Muscle of leg (tissue), 3 donors: ENCODE measurements at regions not wholly inside any gene's neighbourhood (a gene's known extent, or its start where the extent isn't known, plus 50 kb on each side); places are given as distances from the start of the nearest gene placed in this dataset.

Experiments used
- DNase-seq: peaks from one replicate; pipeline ENCODE4 v3.0.0; 2013
- H3K27ac ChIP-seq: one replicate; pipeline ENCODE4 v1.5.1; 2013; ENCODE audit warnings: mild to moderate bottlenecking, low read length, control low read depth
- H3K27me3 ChIP-seq: one replicate; pipeline ENCODE4 v1.6.1; 2013; ENCODE audit warnings: low read length; ENCODE audit not compliant: control insufficient read depth, insufficient read depth
- H3K36me3 ChIP-seq: one replicate; pipeline ENCODE4 v1.6.1; 2013; ENCODE audit warnings: low read length; ENCODE audit not compliant: control insufficient read depth, insufficient read depth
- H3K4me1 ChIP-seq: one replicate; pipeline ENCODE4 v1.6.1; 2013; ENCODE audit warnings: low read length; ENCODE audit not compliant: control insufficient read depth, insufficient read depth
- H3K4me3 ChIP-seq: one replicate; pipeline ENCODE4 v1.5.1; 2013; ENCODE audit warnings: low read length, control low read depth
- H3K9me3 ChIP-seq: replicated peaks from 2 replicates; pipeline ENCODE4 v1.6.1; 2013; ENCODE audit warnings: low read depth, low read length; ENCODE audit not compliant: control insufficient read depth
- WGBS: methylation state at CpG from one replicate; pipeline ENCODE4 v1.1.5; 2013; ENCODE audit warnings: missing lambda C conversion rate; ENCODE audit not compliant: insufficient coverage; 5-methylcytosine and 5-hydroxymethylcytosine counted together

DNA sequence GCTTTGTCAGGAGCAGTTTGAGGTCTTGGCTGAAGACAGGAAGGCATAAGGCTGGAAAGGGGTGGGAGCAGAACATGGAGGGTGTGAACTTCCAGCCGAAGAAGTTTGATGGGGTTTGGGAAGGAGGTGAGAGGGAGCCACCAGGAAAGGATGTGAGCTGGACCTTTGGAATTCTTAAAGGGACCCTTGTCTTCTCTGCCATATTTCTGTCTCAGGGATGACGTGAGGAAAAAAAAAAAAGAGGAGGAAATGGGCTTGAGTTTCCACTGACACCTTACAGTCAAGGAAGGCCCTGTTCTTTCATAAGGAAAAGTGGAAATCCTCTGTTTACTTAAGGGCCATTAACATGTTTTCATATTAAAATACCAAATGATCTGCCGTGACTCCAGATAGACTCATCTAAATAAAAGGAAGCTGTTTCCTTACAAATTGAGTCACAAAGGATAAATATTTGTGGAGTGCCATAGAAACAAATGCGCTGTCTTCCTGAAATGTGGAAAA lies 132.1 kb downstream of the PALM2AKAP2 start:
- Histone ChIP-seq H3K36me3 (no peaks in the 10 kb centered on the region), H3K27me3 (no peaks in the 10 kb centered on the region), H3K4me1 (peaks cover 33% of the 10 kb centered on the region), H3K9me3 (no peaks in the 10 kb centered on the region), H3K4me3 (no peak overlapping the region), H3K27ac (peak overlapping the region; percentile 77)
- peak; percentile 84 for DNase-seq
- WGBS = 0% methylated on average over 1 of the region's 4 CpGs

DNA sequence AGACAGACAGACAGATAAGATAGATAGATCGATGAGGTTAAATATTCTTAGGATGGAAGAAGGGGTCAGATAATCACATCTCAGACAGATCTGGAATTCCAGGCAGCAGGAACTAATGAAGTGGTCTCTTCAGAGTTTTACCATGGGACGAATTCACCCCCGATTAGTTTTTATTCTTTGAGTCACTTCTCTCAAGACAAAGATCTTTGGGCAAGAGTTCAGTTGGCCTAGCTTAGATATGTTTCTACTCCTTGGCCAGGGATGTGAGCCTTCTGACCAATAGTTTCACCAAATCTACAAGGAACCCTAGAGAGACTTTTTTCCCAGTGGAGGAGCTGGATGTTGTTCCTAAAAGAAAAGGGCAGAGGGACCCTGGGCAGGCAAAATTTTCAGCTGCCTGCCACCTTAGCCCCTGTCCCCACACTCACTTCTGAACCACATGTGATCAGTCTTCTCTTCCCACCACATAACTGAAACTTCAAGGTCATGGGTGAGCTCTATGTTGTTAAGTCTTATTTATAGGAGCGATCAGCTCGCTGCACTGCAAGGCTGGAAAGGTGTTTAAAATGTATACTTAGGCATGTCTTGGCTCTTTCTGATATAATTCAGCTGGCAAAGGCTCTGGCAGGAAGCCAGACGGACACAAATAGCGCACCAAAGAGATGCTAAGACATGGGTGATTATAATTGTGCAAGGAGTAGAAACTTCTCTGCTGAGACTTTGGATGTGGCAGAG lies 132.9 kb downstream of the PALM2AKAP2 start:
- Histone ChIP-seq H3K4me1 (peaks cover 34% of the 10 kb centered on the region), H3K4me3 (no peak overlapping the region), H3K9me3 (no peaks in the 10 kb centered on the region), H3K27me3 (no peaks in the 10 kb centered on the region), H3K27ac (peak overlapping the region; percentile 77), H3K36me3 (no peaks in the 10 kb centered on the region)
- WGBS = 77% methylated on average over 5 of the region's 7 CpGs
- peak; percentile 44 for DNase-seq

DNA sequence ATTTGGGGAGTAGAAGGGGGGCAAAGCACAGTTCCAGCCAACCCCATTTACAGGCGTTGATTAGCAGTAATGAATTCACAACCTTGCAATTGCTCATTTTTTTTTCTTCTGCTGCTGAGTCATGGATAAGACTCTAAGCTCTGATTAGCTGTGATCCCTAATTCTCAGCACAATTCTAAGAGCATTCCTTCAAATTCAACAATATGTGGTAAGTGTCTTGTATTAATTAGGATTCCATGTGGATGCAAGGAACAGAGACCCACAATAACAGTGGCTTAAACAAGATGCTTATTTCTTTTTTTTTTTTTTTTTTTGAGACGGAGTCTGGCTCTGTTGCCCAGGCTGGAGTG lies 133.4 kb downstream of the PALM2AKAP2 start:
- Histone ChIP-seq H3K4me3 (no peak overlapping the region), H3K4me1 (peaks cover 39% of the 10 kb centered on the region), H3K9me3 (no peaks in the 10 kb centered on the region), H3K27ac (peak overlapping the region; percentile 77), H3K36me3 (no peaks in the 10 kb centered on the region), H3K27me3 (no peaks in the 10 kb centered on the region)
- WGBS = no CpG with 5 or more reads among the region's 2 CpGs
- no peak for DNase-seq

DNA sequence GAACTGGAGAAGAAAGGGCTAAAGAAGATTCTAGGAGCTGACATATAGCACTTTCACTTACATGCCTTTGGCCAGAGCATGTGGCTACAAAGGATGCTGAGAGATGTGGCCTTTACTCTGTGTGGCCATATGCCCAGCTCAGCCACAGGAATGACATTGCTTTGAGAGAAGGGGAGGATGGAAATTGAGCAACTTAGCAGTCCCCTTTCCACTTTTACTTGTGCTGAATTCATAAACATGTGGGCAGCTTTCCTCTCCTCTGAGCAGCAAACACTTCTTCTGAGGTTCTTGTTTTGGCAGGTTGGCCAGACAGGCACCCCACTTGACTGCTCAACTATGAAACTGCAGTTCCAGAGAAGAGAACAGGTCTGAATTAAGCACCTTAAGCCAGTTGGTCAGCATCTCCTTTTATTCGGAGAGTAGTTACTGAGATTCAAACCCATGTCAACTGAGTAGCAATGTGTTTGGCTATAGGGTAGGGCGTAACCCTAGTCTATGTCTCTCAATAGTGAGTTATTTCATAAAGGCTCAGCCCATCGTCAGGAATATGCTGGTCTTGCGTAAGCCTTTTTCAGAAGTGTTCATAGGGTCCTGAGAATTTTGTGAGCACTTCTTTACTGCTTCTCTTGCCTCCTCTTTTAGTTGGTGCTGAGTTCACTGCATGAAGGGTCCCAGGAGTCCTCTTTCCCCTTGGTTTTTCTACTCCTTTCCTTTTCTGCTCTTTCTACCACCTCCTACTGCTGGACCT lies 134.5 kb downstream of the PALM2AKAP2 start:
- H3K27me3 ChIP-seq = no peaks in the 10 kb centered on the region
- 86% methylated on average over 2 of the region's 4 CpGs for WGBS
- DNase-seq = no peak
- H3K9me3 ChIP-seq = no peaks in the 10 kb centered on the region
- no peaks in the 10 kb centered on the region for H3K36me3 ChIP-seq
- no peak overlapping the region for H3K27ac ChIP-seq
- H3K4me1 ChIP-seq = peaks cover 45% of the 10 kb centered on the region
- no peak overlapping the region for H3K4me3 ChIP-seq

DNA sequence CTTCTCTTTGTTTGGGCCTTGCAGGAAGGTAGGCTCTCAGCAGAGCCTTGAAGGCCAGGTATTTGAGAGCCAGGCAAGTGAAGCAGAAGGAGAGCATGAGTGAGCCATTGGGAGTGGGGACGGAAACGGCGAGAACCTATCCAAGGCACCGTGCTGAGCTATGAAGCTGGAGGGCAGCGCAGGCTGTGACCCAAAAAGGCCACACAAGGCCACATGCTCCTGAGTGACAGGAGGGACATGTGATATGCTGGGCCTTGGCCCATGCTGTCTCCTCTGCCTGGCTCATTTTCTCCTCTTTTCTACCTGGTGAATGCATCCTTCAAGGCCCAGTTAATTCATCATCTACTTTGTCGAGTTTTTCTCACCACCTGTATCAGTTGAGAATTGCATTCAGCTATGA lies 136.3 kb downstream of the PALM2AKAP2 start:
- Histone ChIP-seq H3K4me3 (no peak overlapping the region), H3K36me3 (no peaks in the 10 kb centered on the region), H3K27me3 (no peaks in the 10 kb centered on the region), H3K9me3 (no peaks in the 10 kb centered on the region), H3K4me1 (peaks cover 36% of the 10 kb centered on the region), H3K27ac (no peak overlapping the region)
- WGBS = 82% methylated on average over 5 of the region's 6 CpGs
- DNase-seq = no peak

DNA sequence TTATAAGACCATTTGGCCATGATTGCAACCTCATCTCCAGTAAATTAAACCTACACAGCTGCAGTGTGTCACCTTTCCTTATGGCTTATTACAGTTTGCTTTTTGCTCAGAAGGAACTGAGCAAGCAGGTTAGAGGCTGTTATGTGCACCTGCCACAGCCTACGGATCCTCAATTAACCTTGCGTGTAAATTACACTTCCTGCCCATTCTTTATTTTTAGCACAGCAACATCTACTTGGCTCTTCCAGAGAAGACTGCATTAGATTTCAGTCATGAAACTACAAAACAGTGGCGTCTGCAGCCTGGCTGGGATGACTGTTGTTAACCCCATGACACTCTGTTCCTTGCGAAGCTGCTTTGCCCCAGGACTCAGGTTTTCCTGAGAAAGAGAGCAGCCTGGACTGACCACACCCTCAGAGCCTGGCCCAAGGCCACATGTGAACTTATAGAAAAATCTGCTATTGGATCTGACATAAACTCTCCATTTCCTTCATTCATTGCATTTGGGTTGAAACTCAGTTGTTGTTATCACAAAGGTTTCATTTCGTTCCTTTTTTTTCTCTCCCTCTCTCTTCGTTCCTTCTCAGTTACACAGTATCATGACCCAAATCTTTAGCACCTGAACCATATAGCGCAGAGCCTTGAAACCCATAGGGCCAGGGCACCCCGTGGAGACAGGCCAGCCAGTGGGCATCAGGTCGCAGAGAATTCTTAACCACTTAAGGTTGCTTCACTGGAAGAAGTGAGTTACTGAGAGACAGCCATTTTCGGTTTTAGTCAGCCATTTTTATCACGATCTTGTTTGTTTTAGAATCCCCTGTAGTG lies 138.6 kb downstream of the PALM2AKAP2 start:
- Histone ChIP-seq H3K9me3 (no peaks in the 10 kb centered on the region), H3K4me3 (no peak overlapping the region), H3K27ac (peak overlapping the region; percentile 36), H3K4me1 (peaks cover 38% of the 10 kb centered on the region), H3K27me3 (no peaks in the 10 kb centered on the region), H3K36me3 (no peaks in the 10 kb centered on the region)
- 28% methylated on average over 6 of the region's 11 CpGs for WGBS
- peak; percentile 60 for DNase-seq

DNA sequence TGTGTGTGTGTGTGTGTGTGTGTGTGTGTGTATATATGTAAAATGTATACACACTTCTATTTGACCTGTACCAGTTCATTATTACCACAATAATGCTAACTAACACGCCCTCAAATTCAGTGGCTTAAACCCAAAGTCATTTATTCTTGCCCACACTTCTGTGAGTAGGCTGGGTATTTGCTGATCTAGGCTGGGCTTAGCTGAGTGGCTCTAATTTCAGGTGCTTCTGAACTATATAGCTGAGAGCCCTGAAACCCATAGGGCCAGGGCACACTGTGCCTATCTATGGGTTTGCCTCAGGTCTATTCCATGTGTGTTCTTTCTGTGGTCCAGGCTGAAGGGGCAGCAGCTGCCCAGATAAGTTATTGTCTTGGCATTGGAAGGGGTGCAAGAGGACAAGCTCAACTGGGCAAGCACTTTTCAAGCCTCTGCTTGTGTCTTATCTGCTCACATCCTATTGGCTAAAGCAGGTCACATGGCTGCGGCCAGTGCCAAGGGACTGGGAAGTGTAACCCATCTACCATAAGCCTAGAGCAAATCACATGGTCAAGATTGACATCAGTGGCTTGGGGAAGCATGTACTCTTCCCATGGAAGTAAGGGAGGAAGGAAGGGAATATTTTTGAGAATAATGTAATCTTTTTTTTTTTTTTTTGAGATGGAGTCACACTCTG lies 139.9 kb downstream of the PALM2AKAP2 start:
- no peaks in the 10 kb centered on the region for H3K9me3 ChIP-seq
- H3K27me3 ChIP-seq = no peaks in the 10 kb centered on the region
- H3K27ac ChIP-seq = no peak overlapping the region
- H3K4me1 ChIP-seq = peaks cover 39% of the 10 kb centered on the region
- peaks cover 1% of the 10 kb centered on the region for H3K36me3 ChIP-seq
- no peak for DNase-seq
- no peak overlapping the region for H3K4me3 ChIP-seq
- no CpG with 5 or more reads among the region's 2 CpGs for WGBS

DNA sequence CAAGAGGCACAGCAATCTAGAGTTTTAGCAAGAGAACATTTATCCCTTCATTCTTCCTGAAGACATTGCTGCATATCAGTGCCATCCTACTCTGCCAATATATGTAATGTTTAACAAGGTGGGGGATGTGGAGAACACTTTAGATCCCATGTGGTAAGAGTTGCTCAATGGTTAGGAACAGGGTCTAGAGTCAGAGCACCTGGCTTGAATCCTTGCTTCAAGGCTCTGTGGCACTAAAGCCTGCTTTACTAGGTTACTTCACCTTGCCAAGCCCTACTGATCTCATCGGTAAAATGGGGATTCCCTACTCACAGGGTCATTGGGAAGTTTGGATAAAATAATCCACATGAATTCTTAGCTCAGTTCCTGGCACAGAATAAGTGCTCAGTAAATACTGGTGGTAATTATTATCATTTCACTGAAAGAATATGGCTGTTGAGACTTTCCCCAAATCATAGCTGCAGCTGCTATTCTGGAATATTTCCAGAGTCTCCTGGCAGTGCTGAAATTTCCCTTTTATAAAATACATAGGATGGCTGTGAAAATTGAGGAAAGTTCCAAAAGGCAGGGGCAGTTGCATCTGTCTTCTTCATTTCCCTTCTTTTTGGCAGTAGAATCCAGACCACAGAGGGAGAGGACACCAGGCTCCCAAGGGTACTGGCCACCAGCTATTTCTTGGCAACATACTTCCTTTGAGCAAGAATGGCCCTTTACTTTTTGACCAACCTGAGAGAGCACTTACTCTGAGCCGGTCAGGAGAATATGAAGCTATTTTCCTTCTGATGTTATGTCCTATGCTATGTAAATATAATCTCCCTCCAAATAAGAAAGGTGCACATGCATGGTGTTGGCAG lies 142.8 kb downstream of the PALM2AKAP2 start:
- Histone ChIP-seq H3K4me1 (peaks cover 26% of the 10 kb centered on the region), H3K4me3 (no peak overlapping the region), H3K36me3 (peaks cover 21% of the 10 kb centered on the region), H3K27ac (peak overlapping the region; percentile 84), H3K27me3 (no peaks in the 10 kb centered on the region), H3K9me3 (no peaks in the 10 kb centered on the region)
- peak; percentile 95 for DNase-seq
- WGBS = no CpG with 5 or more reads among the region's 2 CpGs

DNA sequence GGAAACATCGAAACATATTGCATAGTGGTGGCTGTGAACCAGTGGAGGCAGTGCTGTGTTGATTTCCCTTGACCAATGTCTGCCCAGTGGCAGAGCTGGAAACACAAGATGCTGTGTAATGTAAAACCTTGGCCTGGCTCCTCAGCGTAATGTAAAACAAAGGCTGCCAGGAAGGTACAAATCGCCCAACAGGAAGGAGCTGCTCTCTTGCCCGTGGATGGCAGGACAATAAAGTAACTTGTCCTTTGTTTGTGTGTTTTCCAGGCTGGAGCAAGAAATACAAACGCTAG lies 143.4 kb downstream of the PALM2AKAP2 start:
- Histone ChIP-seq H3K4me1 (peaks cover 21% of the 10 kb centered on the region), H3K27ac (peak overlapping the region; percentile 84), H3K27me3 (no peaks in the 10 kb centered on the region), H3K36me3 (peaks cover 21% of the 10 kb centered on the region), H3K9me3 (no peaks in the 10 kb centered on the region), H3K4me3 (no peak overlapping the region)
- peak; percentile 83 for DNase-seq
- 37% methylated on average over 4 of the region's 5 CpGs for WGBS
